CD4-positive, CD25-positive, alpha-beta regulatory T cell (primary cell): ENCODE measurements at regions not wholly inside any gene's neighbourhood (a gene's known extent, or its start where the extent isn't known, plus 50 kb on each side); places are given as distances from the start of the nearest gene placed in this dataset.

Source experiments
- ATAC-seq, 2 donors: fragments of 150-1000 bp; cut with Tn5 transposase; one replicate each; pipeline ENCODE4 v1.10.0; 2021; ENCODE audit warnings: low read depth in 2 of 2, moderate number of reproducible peaks in 2 of 2, moderate library complexity in 1 of 2
- DNase-seq, 3 donors: peaks; one replicate each; pipeline versions ENCODE4 v3.0.0 to v3.0.0-alpha.2; 2012 to 2022; ENCODE audit warnings: mixed read lengths in 1 of 3
- H3K27ac ChIP-seq: one replicate; pipeline ENCODE4 v1.7.0; 2013; ENCODE audit warnings: mild to moderate bottlenecking, low read length; ENCODE audit not compliant: insufficient read depth, poor library complexity, severe bottlenecking
- H3K27me3 ChIP-seq: one replicate; pipeline ENCODE4 v1.7.0; 2013; ENCODE audit warnings: low read length; ENCODE audit not compliant: control insufficient read depth, insufficient read depth
- H3K36me3 ChIP-seq: one replicate; pipeline ENCODE4 v1.7.0; 2013; ENCODE audit warnings: mild to moderate bottlenecking, low read length, moderate library complexity; ENCODE audit not compliant: control insufficient read depth, insufficient read depth
- H3K4me1 ChIP-seq: 2 replicates; pipeline ENCODE4 v1.7.0; 2013; ENCODE audit warnings: mild to moderate bottlenecking, low read length; ENCODE audit not compliant: insufficient read depth, control insufficient read depth, poor library complexity, severe bottlenecking
- H3K4me3 ChIP-seq: one replicate; pipeline ENCODE4 v1.7.0; 2013; ENCODE audit warnings: low read depth, mild to moderate bottlenecking, low read length, moderate library complexity
- H3K9me3 ChIP-seq, 2 experiments: 1 replicate in 1 of 2; 2 replicates in 1 of 2; pipeline ENCODE4 v1.7.0; 2013; ENCODE audit warnings: low read length in 2 of 2, mild to moderate bottlenecking in 1 of 2, moderate library complexity in 1 of 2; ENCODE audit not compliant: control insufficient read depth in 2 of 2
- H3K27ac Mint-ChIP-seq, 3 donors: one replicate each; pipeline ENCODE4 v1.8.0; 2020 to 2022; ENCODE audit warnings: mild to moderate bottlenecking in 3 of 3, mixed read lengths in 3 of 3, moderate library complexity in 2 of 3
- H3K27me3 Mint-ChIP-seq: one replicate; pipeline ENCODE4 v1.8.0; 2022; ENCODE audit warnings: mild to moderate bottlenecking, mixed read lengths
- H3K36me3 Mint-ChIP-seq: one replicate; pipeline ENCODE4 v1.8.0; 2020; ENCODE audit warnings: mixed read lengths
- H3K4me1 Mint-ChIP-seq, 4 donors: one replicate each; pipeline ENCODE4 v1.8.0; 2020 to 2022; ENCODE audit warnings: mixed read lengths in 4 of 4, mild to moderate bottlenecking in 1 of 4
- H3K4me3 Mint-ChIP-seq, 4 donors: one replicate each; pipeline ENCODE4 v1.8.0; 2020 to 2022; ENCODE audit warnings: mild to moderate bottlenecking in 4 of 4, mixed read lengths in 4 of 4, moderate library complexity in 3 of 4
- H3K9me3 Mint-ChIP-seq, 7 donors: one replicate each; pipeline ENCODE4 v1.8.0; 2020 to 2022; ENCODE audit warnings: mixed read lengths in 7 of 7, mild to moderate bottlenecking in 3 of 7, moderate library complexity in 2 of 7

DNA sequence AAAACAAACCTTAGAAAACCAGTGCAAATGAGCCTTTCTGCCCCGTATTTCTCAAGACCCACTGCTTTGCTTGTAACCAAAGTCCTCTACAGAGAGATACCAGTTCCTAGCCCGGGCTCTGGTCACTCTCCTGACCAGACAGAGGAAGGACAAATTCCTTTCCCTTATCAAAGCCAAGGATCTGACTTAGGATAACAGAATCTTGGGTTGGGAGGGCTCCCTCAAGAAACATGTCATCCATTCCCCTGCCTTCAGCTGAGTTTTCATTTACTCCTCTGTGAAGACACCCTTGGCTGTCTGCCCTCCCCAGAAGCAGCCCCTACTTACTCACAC lies 116.0 kb upstream of the PARP11 start:
- Histone ChIP-seq H3K4me3 (peak overlapping the region; percentile 51), H3K27ac (no peak overlapping the region), H3K4me1 (peaks cover 13% of the 10 kb centered on the region), H3K27me3 (no peaks in the 10 kb centered on the region), H3K9me3 (no peaks in the 10 kb centered on the region), H3K36me3 (no peaks in the 10 kb centered on the region)
- H3K4me3 Mint-ChIP-seq, result peak overlapping the region in 2 of 4 donors; percentile 1 to 73
- DNase-seq, result no peak
- H3K27me3 Mint-ChIP-seq, result peaks cover 8% of the 10 kb centered on the region
- H3K27ac Mint-ChIP-seq, result peak overlapping the region; percentile 84 to 99 (median 94)
- H3K9me3 Mint-ChIP-seq, result no peaks in the 10 kb centered on the region
- peaks cover 22 to 29% (median 23%) of the 10 kb centered on the region in 4 donors for H3K4me1 Mint-ChIP-seq
- H3K36me3 Mint-ChIP-seq, result no peaks in the 10 kb centered on the region
- peak in 1 of 2 donors; percentile 6 for ATAC-seq

DNA sequence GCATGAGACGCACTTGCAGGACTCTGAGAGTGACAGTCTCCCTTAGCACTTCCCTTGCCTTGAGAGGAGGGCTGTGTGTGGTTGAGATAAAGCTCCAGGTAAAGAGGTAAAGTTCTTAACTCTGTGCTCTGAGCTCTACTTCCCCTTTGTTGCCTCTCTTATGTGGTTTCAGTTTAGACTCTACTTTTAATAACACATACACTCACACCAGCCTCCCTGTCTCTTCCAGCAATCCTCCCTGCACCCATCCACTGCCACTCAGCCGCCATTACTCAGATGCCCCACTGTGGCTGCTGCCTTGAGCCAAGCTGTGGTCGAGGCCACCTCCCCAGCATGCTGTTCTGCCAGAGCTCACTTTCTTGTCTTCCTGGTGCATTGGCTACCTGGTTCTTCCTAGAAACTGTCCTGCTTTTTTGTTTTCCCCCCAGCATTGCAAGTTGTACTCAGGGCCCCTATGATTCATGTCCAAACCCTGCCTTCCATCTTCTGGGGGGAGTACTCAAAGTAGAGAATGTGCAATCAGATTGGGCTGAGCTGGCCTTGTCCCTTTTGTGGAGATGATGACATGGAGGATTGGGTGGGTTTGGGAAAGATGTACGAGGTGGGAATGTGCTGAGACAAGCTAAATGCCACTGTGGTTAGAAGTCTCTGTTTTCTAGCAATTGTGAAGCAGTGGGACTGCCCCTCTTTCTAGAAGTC lies 115.5 kb upstream of the PARP11 start:
- H3K27me3 Mint-ChIP-seq, result peaks cover 8% of the 10 kb centered on the region
- peak overlapping the region; percentile 84 to 99 (median 94) for H3K27ac Mint-ChIP-seq
- Histone ChIP-seq H3K36me3 (no peaks in the 10 kb centered on the region), H3K27me3 (no peaks in the 10 kb centered on the region), H3K4me3 (peak overlapping the region; percentile 51), H3K4me1 (peaks cover 13% of the 10 kb centered on the region), H3K27ac (peak overlapping the region; percentile 27), H3K9me3 (peaks cover 0 to 2% of the 10 kb centered on the region in 2 experiments)
- H3K36me3 Mint-ChIP-seq, result no peaks in the 10 kb centered on the region
- peaks cover 0 to 2% (median 0%) of the 10 kb centered on the region in 7 donors for H3K9me3 Mint-ChIP-seq
- H3K4me3 Mint-ChIP-seq, result peak overlapping the region in 3 of 4 donors; percentile 1 to 73 (median 73)
- peaks cover 22 to 29% (median 23%) of the 10 kb centered on the region in 4 donors for H3K4me1 Mint-ChIP-seq
- peak; percentile 85 to 86 for ATAC-seq
- peak in 2 of 3 donors; percentile 42 to 75 for DNase-seq

DNA sequence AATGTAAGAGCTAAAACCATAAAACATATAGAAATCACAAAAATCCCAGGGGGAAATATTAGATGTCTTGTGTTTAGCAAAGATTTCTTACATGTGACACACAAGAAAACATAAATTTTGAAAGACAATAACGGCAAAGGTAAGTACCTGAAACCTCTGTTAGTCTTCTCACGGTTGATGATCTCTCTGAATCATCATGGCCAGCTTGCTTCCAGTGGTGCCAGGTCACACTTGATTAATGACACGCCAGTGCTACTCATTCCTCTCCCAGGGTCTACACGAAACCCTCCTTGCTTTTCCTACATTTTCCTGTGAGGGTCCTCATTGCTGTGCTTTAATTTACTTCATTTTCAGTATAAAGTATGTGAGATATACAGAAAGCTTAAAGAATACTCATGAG lies 114.4 kb upstream of the PARP11 start:
- H3K27me3 ChIP-seq, result no peaks in the 10 kb centered on the region
- peaks cover 22 to 29% (median 23%) of the 10 kb centered on the region in 4 donors for H3K4me1 Mint-ChIP-seq
- no peak overlapping the region for H3K4me3 ChIP-seq
- no peak for DNase-seq
- H3K27ac Mint-ChIP-seq, result peak overlapping the region in 2 of 3 donors; percentile 84 to 96
- H3K36me3 Mint-ChIP-seq, result no peaks in the 10 kb centered on the region
- no peaks in the 10 kb centered on the region for H3K27me3 Mint-ChIP-seq
- ATAC-seq, result no peak
- H3K4me1 ChIP-seq, result peaks cover 13% of the 10 kb centered on the region
- H3K9me3 Mint-ChIP-seq, result peaks cover 0 to 2% (median 0%) of the 10 kb centered on the region in 7 donors
- no peak overlapping the region for H3K27ac ChIP-seq
- H3K36me3 ChIP-seq, result no peaks in the 10 kb centered on the region
- H3K4me3 Mint-ChIP-seq, result no peak overlapping the region
- peaks cover 0 to 8% of the 10 kb centered on the region in 2 experiments for H3K9me3 ChIP-seq

DNA sequence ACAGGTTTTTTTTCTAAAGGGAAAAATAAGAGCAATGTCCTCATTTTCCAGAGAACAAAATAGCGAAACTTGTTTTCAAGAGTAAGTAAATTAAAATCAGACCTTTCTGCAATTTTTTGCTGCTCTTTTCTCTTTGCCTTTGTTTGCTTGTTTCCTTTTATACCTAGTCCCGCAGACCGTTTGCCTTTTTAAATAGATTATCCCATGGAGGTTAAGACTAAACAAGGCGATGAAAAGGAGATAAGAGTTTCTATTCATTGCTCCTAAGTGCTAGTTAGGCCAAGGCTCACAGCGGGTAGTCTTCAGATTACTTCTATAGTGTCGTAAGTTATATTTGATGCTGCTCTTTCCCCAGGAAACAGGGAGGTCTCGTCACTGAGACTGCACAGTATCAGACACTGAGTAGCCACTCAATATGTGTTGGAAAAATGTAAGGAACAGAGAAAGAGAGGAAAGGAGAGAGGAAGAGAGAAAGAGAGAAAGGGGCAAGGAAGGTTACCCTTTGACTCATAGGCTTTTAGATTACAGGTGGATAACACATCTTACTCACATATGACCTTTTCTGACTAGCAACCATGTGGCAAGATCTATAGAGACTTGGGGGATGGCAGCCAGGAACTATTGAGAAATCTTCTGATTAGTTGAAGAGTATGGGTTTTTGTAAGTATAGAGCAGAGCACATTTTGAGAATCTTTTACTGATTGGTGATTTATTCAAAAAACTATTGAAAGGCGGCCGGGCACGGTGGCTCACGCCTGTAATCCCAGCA lies 107.5 kb upstream of the PARP11 start:
- peaks cover 0 to 6% (median 2%) of the 10 kb centered on the region in 7 donors for H3K9me3 Mint-ChIP-seq
- no peak overlapping the region for H3K4me3 Mint-ChIP-seq
- no peak for DNase-seq
- H3K27me3 Mint-ChIP-seq, result peaks cover 4% of the 10 kb centered on the region
- peaks cover 0 to 8% of the 10 kb centered on the region in 2 experiments for H3K9me3 ChIP-seq
- H3K27me3 ChIP-seq, result no peaks in the 10 kb centered on the region
- H3K4me1 ChIP-seq, result peaks cover 9% of the 10 kb centered on the region
- ATAC-seq, result no peak
- H3K4me3 ChIP-seq, result no peak overlapping the region
- no peaks in the 10 kb centered on the region for H3K36me3 Mint-ChIP-seq
- no peaks in the 10 kb centered on the region for H3K36me3 ChIP-seq
- H3K27ac ChIP-seq, result no peak overlapping the region
- H3K4me1 Mint-ChIP-seq, result peaks cover 6 to 26% (median 18%) of the 10 kb centered on the region in 4 donors
- no peak overlapping the region for H3K27ac Mint-ChIP-seq

DNA sequence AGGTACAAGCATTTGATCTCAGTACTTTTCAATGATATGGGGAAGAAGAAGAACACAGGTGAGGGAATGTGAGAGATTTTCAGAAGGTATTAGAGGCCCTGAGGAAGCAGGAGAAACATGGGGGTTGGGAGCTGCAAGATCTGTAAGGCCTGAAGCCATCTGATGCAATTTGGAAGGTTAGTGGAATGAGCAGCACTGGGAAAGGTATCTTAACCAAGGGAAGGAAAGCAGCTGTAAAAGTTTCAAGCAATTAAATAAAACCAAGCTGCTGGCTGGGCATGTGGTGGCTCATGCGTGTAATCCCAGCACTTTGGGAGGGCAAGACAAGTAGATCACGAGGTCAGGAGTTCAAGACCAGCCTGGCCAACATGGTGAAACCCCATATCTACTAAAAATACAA lies 104.4 kb upstream of the PARP11 start:
- peaks cover 4% of the 10 kb centered on the region for H3K27me3 Mint-ChIP-seq
- no peak overlapping the region for H3K4me3 ChIP-seq
- no peak overlapping the region for H3K4me3 Mint-ChIP-seq
- DNase-seq (no peak), ATAC-seq (no peak)
- peaks cover 19 to 57% (median 45%) of the 10 kb centered on the region in 4 donors for H3K4me1 Mint-ChIP-seq
- H3K27ac ChIP-seq, result no peak overlapping the region
- H3K36me3 Mint-ChIP-seq, result no peaks in the 10 kb centered on the region
- no peaks in the 10 kb centered on the region for H3K27me3 ChIP-seq
- H3K4me1 ChIP-seq, result peaks cover 39% of the 10 kb centered on the region
- H3K27ac Mint-ChIP-seq, result peak overlapping the region in 2 of 3 donors; percentile 24 to 39
- no peaks in the 10 kb centered on the region for H3K9me3 ChIP-seq
- H3K36me3 ChIP-seq, result no peaks in the 10 kb centered on the region
- H3K9me3 Mint-ChIP-seq, result peaks cover 0 to 6% (median under 1%) of the 10 kb centered on the region in 7 donors

DNA sequence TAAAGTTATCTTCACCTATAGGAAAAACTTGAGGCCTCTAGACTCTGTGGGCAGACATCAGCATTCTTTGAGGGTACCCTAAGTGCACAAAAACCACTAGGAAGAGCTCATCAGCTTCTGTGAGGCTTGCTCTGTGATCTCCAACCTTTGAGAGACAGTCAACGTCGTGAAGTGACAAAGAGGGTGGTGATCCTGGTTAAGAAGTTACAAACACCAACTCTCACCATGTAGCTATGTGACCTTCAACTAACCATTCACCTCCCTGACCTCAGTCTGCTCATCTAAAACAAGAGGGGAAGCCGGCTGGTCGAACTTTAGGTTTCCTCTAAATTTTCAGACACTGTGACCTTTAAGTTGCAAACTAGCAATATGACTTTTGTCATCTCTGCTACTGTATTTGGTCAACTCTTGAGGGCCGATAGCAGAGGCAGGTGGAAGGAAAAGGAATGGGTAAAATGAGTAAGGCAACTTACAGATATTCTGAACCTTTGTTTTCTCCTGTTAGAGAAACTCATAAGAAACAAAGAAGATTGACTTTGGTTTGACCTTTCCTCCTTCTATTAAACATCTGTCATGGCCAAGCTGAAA lies 103.2 kb upstream of the PARP11 start:
- Mint-ChIP-seq H3K27me3 (peaks cover 4% of the 10 kb centered on the region), H3K9me3 (peaks cover 0 to 6% (median 0%) of the 10 kb centered on the region in 7 donors), H3K4me1 (peaks cover 24 to 67% (median 51%) of the 10 kb centered on the region in 4 donors), H3K36me3 (no peaks in the 10 kb centered on the region), H3K27ac (peak overlapping the region; percentile 64 to 92 (median 86)), H3K4me3 (peak overlapping the region in 2 of 4 donors; percentile 8 to 18)
- no peak overlapping the region for H3K4me3 ChIP-seq
- H3K36me3 ChIP-seq, result no peaks in the 10 kb centered on the region
- peaks cover 47% of the 10 kb centered on the region for H3K4me1 ChIP-seq
- DNase-seq, result peak in 1 of 3 donors; percentile 20
- no peaks in the 10 kb centered on the region for H3K9me3 ChIP-seq
- no peaks in the 10 kb centered on the region for H3K27me3 ChIP-seq
- H3K27ac ChIP-seq, result no peak overlapping the region
- no peak for ATAC-seq

DNA sequence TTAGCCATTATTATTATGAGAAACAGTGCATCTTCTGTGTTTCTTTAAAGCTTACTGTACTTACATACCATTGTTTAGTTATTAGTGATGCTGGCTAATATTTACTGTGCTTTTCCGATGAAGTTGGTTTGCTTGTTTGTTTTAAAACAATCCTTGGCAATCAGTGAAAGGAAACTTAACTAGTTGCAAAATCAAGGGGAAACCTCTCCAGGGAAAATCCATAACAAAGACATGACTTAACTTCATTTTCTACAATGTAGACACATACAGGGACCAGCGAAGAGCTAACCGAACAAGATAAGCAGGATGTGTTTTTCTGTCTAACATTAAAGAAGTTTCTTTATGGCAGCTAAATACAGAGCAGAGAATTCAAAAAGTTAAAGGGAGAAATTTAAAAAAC lies 102.5 kb upstream of the PARP11 start:
- Histone ChIP-seq H3K27ac (no peak overlapping the region), H3K4me1 (peaks cover 47% of the 10 kb centered on the region), H3K9me3 (no peaks in the 10 kb centered on the region), H3K4me3 (no peak overlapping the region), H3K36me3 (no peaks in the 10 kb centered on the region), H3K27me3 (no peaks in the 10 kb centered on the region)
- H3K27me3 Mint-ChIP-seq, result peaks cover 4% of the 10 kb centered on the region
- peak overlapping the region; percentile 64 to 92 (median 86) for H3K27ac Mint-ChIP-seq
- DNase-seq (no peak), ATAC-seq (no peak)
- peaks cover 0 to 3% (median 0%) of the 10 kb centered on the region in 7 donors for H3K9me3 Mint-ChIP-seq
- peaks cover 24 to 71% (median 50%) of the 10 kb centered on the region in 4 donors for H3K4me1 Mint-ChIP-seq
- H3K4me3 Mint-ChIP-seq, result peak overlapping the region in 2 of 4 donors; percentile 15 to 18
- H3K36me3 Mint-ChIP-seq, result no peaks in the 10 kb centered on the region
